Dedifferentiated amniotic fluid mesenchymal stem cell (primary cell): ENCODE measurements at regions not wholly inside any gene's neighbourhood (a gene's known extent, or its start where the extent isn't known, plus 50 kb on each side); places are given as distances from the start of the nearest gene placed in this dataset.
A peak's percentile ranks its signal among the peaks of the same experiment; 100 is the strongest.

Experiments
- DNase-seq: peaks from one replicate; pipeline ENCODE4 v3.0.0-alpha.2; 2016; ENCODE audit errors: extremely low spot score

DNA sequence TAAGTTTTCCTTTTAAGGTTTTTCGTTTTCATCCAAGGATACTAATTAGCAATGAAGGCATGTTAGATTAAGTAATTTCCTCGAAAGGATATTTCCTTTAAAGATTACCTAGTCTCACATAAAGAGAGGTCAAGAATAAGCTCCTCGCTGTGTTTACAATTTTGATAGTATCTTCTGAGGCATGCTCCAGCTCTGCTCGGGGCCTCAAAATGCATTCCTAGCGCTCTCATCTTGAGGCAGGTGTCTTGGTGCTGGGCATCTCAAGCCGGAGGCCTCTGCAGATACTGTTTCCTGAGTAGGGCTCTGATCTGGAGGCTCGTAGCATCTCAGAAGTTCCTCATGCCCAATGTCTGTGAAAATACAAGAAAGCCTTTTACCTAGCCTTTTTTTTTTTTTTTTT, 128.6 kb upstream of the SNX19 start:
- no peak for DNase-seq

DNA sequence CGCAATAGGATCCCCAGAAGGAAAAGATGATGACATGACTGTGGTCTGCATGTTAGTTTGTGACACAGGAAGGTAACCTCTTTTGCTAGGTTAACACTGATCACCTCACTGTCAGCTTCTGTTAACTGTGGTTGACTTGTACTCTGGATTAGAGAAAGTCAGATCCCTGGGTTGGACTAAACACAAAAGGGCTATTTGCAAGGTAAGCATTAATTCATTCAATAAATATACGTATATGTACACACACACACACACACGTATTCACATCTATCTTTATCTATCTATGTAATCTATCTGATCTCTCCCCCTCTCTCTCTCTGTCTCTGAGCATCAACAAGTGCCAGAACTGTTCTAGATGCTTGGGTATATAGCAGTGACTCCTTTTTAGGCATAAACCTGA, 136.1 kb upstream of the SNX19 start:
- DNase-seq = no peak

DNA sequence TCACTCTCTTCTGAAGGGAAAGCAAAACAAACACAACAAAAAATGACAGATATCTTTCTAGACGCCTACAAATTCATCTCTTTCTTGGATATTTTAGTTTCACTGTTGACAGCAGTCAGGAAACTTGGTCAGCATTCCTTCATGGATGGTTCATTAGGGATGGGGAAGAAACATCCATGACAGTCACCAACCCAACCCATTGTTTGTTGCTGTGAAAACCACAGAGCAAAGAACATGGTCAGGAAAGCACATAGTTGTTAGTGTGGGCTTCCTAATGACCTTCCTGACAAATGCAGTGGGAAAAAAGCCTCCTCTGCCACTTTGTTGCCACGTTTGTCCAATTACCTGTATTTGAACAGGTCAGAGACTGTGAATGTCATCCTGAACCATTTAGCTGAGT, 139.8 kb upstream of the SNX19 start:
- DNase-seq = no peak

DNA sequence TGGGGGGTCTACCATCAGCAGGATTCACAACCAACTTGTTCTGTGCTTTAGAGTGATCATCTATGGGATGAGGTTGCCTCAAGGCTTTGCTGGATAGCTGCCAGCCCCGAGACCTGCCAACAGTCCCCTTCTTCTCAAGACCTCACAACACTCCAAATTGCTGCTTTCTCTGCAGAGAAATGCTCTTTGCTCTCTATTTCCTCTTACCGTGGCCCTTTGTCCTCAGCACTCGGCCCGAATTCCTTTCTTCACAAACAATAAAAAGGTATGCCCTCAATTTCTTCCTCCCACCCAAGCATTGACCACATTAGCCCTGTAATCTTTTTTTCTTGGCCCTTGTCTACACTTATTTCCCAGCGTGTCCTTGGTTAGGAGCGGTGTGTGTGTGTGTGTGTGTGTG, 147.4 kb upstream of the SNX19 start:
- DNase-seq = no peak

DNA sequence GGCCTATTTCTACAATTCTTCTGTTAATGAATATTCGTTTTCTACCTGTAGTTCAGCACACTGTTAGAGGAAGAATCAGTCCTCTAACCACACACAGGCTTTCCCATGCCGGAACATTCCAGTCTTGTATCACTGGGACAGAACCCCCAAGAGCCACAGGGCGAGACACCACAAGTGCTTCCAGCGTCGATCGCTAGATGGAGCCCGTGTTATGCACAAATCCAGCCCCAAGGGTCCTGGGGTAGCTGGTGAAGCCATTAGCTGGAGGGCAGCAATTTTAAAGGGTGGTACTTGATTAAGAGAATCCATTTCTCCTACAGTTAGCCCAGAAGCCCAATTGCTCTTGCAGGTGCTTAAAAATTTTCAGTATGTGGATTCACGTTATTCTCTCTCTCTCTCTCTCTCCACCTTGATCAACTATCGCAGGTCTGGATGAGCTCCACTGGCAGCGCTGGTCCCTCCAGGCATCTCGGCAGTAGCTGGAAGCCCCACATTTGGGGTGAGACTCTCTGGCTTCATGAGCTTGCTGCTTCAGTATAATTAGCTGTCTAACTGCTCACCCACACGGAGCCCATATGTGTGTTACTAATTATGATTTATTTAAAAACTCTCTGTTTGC, 148.2 kb upstream of the SNX19 start:
- peak; percentile 28 for DNase-seq

DNA sequence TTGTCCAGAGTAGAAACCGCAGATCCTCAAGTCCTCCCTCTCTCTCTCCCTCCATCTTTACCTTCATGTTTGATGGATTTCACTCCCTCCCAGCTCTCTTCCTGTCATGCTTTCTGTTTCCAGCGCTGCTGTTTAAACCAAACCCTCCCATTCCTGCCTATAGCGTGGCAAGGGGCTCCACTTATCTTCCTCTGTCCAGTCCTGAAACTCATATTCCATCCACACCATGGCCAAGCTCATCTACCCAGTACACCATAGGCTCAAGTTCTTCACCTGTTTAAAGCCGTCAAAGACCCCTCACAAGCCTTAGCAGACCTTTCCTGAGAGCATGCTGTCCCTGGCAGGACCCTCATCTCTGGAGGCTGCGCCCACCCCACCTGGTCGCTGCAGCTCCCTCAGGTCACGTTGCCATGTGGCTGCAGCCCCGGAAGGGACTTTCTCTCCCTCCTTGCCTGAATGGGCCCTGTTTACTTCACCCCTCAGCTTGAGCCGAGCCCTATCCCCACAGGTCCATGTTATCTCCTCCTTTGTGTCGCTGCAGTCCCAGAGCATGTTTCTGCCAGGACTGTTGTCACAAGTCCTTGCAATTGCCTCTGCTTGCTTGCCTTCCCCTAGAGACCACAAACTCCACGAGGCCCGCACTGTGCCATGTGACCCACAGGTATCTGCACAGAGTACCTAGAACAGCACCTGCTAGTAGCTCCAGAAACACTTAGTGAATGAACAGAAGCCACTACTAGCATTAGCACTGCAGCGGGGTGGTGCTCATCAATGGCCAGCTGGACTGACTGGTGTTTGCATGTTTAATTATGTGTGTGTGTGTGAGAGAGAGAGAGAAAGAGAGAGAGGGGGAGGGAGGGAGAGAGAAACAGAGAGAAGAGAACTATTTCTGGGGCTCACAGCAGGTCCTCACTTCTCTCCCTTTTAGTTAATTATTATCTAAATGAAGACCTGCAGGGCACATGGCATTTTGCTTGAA, 149.4 kb upstream of the SNX19 start:
- DNase-seq = no peak

DNA sequence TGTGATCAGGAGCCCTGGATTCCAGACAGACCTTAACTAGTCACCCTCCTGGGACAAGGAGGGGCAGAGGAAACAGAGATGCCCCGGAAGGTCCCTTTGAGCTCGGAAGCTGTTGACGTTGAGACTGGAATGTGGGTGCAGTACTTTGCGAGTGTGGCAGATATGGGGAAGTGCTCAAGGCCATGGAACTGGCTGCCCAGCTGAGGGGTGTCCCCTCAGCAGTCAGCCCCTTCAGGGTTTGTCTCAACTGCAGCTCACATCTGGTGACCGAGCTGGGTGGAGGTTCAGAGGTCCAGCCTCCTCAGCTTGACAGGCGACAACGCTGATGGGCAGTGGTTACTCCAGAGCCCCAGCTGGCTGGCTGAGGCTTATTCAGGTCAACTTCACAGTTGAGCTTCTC, 150.3 kb upstream of the SNX19 start:
- no peak for DNase-seq

DNA sequence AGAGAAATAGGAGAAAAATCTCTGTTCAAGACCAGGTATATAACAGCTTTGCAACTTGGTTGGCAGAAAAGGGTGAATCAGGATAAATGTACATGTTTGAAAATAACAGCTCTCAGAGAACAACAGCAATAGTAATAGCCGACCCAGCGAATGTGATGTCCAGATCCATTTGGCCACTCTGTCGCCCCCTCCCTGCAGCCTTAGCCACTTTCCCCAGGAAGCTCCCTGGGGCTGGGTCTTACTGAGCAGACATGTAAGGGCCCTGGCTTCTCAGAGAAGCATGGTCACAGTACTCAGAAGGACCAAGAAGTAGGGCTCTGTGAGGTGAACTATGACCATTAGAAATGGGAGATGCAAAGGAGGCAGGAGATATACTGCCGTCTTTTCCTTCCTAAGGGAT, 154.1 kb upstream of the SNX19 start:
- DNase-seq = no peak

DNA sequence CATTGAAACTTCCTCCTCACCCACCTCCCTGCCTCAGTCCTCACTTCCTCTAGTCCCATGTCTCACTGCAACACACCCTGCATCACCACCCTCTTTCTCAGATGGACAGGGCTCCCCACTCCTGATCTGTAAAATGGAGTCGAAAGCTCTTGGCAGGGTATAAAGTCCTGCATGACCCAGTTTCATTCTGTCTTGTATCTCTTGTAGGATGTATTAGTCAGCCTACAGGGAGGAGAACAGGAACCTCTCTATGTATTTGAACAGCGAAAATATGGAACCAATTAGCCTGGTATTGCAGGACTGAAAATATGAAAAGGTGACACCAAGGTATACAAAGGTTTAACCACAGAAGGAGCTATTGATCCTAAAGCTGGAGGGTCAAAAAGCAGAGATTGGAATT, 156.9 kb upstream of the SNX19 start:
- DNase-seq = no peak

DNA sequence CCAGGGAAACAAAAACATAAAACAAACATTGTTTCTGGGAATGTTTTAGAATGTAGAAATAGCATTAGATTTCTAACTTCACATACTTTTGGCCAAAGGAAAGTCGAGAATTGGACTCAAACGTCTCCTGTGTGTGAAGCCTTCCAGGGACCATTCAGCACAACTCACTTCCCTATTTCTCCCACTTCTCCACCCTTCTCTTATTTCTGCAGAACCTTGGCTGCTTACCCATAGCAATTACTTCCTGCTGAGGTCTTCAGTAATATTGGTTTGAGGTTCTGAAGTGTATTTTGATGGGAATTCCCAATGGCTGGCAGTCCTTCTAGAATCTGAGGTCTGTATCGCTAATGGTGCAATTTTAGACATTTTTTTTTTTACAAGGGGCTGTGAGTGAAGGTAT, 158.3 kb upstream of the SNX19 start:
- no peak for DNase-seq

DNA sequence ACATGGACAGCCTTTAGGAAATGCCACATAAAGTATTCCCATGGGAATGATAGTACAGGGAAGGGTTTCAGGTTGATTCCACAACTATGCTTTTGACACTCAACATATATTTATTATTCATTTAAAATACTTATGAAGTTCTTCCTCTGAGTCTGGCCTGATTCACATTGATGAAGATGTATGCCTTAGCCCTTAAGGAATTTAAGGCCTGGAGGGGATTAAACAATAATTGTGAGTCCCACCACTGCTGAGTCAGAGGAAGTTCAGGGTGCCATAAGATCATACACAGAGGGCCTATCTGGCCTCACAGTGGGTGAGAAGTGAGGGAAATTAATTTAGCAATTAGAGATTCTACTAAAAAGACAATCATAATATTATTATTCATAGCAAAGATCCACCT, 161.1 kb upstream of the SNX19 start:
- no peak for DNase-seq

DNA sequence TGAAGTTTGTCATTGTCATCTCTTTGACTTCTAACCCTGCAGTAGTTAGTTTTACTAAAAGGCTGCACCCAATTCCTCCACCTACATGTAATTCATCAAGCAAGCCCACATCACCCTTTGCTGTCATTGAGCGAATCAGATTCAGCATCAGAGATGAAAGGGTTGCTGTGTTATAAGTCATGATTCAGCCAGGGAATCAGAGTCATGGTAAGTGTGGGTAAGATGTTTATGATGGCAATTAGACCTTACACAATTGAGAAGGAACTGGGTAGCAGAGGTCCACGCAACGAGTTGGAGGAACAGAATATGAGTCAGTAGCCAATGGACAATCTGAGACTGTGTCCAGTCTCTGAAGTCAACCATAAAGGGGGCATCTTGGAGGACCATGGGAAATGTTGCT, 162.8 kb upstream of the SNX19 start:
- no peak for DNase-seq

DNA sequence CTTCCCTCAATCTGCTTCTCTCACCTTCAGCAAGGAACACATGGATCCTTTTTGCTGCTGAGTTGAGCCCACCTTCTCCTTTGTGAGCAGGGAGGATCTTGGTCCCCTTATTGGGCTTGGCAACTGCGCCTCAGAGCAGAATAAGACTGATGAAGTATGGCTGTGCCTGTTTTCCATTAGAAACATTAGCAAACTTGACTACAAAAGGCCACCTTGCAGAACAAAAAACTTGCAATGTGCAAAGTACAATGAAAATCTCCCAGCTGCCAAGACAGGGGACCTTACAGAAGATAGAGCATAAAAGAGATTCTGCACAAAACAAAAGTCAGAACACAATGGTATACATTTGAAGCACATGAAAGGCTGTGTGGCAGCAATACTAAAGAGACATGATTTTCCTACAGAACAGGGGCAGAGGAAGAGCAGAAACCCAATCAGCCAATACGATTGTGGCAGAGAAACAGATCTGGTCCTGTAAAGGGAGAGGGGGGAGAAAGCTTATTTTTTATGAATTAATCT, 173.5 kb upstream of the SNX19 start:
- no peak for DNase-seq

DNA sequence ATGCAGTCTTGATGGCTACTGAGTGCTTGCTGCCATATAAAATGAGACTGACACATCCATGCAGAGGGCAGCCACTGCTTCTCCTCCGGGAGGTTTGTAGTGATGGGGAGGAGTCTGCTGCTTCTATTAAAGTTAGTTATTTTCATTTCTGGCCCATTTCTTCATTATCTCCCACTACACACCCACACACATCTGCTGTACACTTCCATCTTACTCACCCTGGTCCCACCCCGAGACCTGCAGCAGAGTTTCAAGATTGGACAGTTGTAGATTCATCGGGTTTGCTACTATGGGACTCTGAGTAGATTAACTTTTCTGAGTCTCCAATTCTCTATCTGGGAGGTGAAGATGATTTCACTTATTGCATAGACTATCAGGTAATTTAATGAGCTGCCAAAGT, 176.2 kb upstream of the SNX19 start:
- DNase-seq = no peak

DNA sequence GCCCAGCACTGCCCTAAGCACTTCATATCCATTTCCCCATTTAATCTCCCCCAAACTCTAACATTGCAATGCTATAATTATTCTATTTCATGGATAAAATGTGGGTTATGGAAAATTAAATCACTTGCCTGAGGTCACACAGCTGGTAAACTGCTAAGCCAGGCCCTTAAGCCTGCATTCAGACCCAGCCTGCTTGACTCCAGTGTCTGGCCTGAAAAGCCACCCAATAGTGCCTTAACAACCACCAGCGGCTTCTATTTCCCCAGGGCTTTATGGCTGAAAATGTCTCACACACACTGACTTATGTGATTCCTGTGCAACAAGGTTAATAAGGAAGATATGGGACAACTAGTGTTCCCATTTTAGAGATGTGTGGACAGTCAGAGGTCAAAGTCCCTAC, 178.5 kb upstream of the SNX19 start:
- DNase-seq = no peak

DNA sequence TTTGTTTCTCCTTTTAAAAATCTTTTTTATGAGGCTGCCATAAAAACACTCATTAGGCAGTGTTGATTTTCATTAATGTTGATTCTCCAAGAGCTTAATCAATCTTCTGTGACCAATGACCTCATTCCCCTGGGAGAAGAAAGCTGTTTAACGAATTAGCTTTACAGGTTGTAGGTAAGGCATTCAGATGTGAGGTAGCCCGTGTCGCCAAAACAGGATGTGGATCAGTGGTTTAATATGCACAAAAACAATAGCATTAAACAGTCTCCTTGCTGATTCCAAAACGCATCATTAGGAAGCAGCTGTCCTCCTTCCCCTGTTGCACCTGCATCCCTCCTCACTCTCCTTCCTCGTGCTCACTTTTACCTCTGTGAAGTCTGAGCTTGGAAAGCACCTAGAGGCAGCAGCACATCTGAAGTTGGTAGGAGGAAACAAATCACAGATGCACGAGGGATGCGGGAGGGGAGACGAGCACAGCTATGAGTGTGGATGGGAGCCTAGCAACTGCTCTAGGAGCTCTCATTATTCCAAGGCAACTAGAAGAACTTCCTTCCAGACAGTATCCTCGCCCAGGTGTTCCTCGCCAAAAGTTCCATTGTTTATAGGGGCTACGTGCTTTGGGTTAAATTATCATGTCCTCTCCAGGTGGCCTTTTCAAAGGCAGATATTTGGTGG, 179.4 kb upstream of the SNX19 start:
- no peak for DNase-seq

DNA sequence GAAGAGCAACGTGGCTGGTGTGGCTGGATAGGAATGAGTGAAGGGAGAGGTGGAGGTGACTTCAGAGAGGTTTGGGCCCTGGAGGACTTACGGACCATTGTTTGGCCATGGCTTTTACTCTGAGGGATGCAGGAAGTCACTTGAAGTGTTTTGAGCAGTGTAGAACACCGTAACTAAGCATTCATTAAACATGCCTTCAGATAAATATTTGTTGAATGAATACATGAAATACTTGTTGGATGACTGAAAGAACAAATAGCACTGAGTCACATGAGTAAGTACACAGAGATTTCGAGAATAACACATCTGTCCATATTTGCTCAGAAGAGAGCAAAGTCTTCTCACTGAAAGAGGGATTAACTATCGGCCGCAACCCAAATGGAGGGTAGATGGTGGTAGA, 182.7 kb upstream of the SNX19 start:
- no peak for DNase-seq

DNA sequence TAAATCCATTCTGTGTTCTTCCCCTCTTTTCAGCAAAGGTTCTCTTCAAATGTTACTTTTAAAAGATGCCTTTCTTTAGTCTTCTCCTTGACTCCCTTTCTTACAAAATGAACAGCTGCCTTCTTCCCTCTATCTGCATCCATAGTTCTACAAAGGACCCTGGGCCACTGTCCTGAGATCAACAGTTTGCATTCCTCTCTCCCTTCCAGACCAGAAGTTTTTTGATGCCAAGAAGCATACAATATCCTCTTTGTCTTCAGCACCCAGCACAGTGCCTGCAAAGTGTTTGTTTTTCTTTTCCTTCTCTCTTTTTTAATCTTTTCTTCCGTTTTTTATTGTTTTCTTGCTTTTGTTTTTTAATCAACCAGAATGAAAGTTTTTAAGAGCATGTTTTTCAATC, 183.5 kb upstream of the SNX19 start:
- DNase-seq = no peak

DNA sequence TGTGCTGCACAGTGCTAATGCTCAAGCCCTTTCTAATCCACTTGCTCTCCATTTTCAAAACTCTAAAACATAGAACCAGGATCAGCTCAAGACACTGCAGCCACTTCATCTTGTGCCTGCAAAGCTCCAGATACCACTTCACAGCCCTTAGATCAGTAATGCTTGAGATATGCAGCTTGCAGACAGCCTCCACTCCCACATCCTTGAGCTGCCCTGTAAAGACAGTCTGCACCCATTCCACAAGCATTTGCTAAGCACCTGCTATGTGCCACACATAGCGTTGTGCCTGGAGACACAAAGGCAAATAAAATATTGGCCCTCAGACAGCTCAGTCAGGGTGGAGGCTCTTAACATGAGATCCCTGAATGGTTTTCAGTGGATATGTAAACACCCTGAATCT, 192.5 kb upstream of the SNX19 start:
- DNase-seq = no peak

DNA sequence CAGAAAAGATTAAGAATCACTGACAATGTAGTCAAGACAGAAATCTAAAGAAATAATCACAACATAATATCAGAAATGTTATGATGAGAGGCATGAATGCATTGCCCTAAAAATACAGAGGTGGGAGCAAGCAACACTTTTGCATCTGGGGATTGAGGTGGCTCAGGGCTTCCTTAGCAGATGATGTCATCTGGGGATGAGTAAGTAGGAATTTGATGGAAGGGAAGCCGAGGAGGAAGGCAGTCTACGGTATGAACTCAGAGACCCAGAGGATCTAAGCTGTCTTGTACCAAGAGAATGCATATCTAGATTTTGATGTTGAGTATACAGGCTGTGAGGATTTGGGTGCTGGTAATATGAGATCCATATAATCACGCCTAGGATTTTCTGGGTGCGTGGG, 193.0 kb upstream of the SNX19 start:
- no peak for DNase-seq

DNA sequence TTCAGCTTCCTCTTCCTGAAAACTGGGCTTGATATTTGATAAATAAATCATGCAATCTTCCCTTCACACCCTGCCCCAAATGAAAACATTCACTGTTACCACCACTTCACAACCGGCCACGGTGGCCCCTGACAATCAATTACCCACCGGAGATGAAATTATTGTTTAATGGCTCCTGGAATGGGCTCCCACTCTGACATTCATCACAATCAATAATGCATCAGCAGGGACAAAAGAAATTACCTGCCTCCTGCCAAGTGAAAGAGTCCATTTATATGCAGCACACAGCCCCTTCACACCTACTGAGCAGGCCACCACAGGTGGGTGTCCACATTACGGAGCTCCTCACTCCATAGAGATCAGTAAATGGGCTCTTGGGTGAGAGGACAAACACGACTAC, 193.5 kb upstream of the SNX19 start:
- DNase-seq = no peak

DNA sequence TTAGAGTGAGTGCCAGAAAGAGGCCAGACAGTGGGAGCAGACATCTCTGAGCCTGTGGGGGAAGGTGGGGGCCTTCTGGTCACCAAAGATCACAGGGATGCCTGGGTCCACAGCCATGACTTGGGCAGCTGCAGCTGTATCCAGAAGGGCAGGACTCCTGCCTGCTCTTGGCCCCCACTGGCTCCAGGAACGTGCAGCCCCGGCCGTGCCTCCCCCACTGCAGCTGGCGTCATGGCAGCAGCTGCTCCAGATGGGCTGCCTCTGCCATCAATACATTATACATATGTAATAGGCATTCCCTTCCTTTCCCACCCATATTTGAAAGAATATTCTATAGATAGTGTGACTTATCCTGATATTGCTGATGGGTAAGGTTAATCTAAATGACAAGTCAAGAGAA, 195.5 kb upstream of the SNX19 start:
- DNase-seq = no peak

DNA sequence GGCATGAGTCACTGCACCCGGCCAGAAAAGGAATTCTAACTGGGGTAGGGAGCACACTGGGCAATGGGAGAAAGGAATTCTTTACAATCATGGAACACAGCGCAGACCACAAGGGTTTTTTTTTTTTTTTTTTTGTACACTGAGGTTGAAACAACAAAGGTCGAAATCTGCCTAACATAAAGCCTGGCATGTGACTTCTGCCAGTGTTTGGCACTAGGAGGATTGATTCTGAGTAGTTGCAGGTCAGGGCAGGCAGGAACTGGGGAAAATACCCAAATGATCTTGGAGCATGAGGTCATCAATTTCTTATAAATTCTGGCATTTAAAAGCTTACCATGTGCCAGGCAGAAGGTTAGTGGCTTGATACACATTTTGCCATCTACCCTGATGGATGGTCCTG, 202.0 kb upstream of the SNX19 start:
- no peak for DNase-seq
